GM23248 (cell line): ENCODE measurements at regions not wholly inside any gene's neighbourhood (a gene's known extent, or its start where the extent isn't known, plus 50 kb on each side); places are given as distances from the start of the nearest gene placed in this dataset.

Experiments used
- DNase-seq: peaks from one replicate; pipeline ENCODE4 v3.0.0-alpha.2; 2015
- H2AFZ ChIP-seq: fragments of 200-600 bp; sonication (generic); 2 replicates; pipeline ENCODE4 v1.6.1; 2016; ENCODE audit warnings: antibody characterized with exemption
- H3F3A ChIP-seq: fragments of 200-600 bp; sonication (generic); 2 replicates; pipeline ENCODE4 v1.6.1; 2016; ENCODE audit warnings: mild to moderate bottlenecking, antibody characterized with exemption, mixed run types; ENCODE audit not compliant: insufficient read depth
- H3K27ac ChIP-seq: fragments of 200-600 bp; sonication (generic); 2 replicates; pipeline ENCODE4 v1.5.1; 2016; ENCODE audit warnings: mild to moderate bottlenecking
- H3K27me3 ChIP-seq: fragments of 200-600 bp; sonication (generic); replicated peaks from 2 replicates; pipeline ENCODE4 v1.6.1; 2016; ENCODE audit warnings: mild to moderate bottlenecking; ENCODE audit not compliant: insufficient read depth
- H3K36me3 ChIP-seq: fragments of 200-600 bp; sonication (generic); 2 replicates; pipeline ENCODE4 v1.6.1; 2016; ENCODE audit warnings: low read depth, mild to moderate bottlenecking
- H3K4me1 ChIP-seq: fragments of 200-600 bp; sonication (generic); 2 replicates; pipeline ENCODE4 v1.6.1; 2016; ENCODE audit warnings: mild to moderate bottlenecking; ENCODE audit not compliant: insufficient read depth
- H3K4me2 ChIP-seq: fragments of 200-600 bp; sonication (generic); one replicate; pipeline ENCODE4 v1.6.1; 2016; ENCODE audit warnings: mild to moderate bottlenecking; ENCODE audit not compliant: unreplicated experiment
- H3K4me3 ChIP-seq: fragments of 200-600 bp; sonication (generic); 2 replicates; pipeline ENCODE4 v1.5.1; 2016; ENCODE audit warnings: mild to moderate bottlenecking
- H3K79me2 ChIP-seq: fragments of 200-600 bp; sonication (generic); 2 replicates; pipeline ENCODE4 v1.6.1; 2016; ENCODE audit warnings: mild to moderate bottlenecking; ENCODE audit not compliant: insufficient read depth
- H3K9ac ChIP-seq: fragments of 200-600 bp; sonication (generic); 2 replicates; pipeline ENCODE4 v1.6.1; 2016; ENCODE audit warnings: mild to moderate bottlenecking
- H3K9me2 ChIP-seq: fragments of 200-600 bp; sonication (generic); 2 replicates; pipeline ENCODE4 v1.6.1; 2016; ENCODE audit warnings: mixed run types, mild to moderate bottlenecking, moderate library complexity; ENCODE audit not compliant: insufficient read depth
- H3K9me3 ChIP-seq: fragments of 200-600 bp; sonication (generic); one replicate; pipeline ENCODE4 v1.6.1; 2017; ENCODE audit warnings: low read depth
- H4K20me1 ChIP-seq: fragments of 200-600 bp; sonication (generic); 2 replicates; pipeline ENCODE4 v1.6.0; 2016; ENCODE audit not compliant: insufficient read depth
- EZH2 ChIP-seq: fragments of 200-600 bp; sonication (generic); IDR thresholded peaks from 2 replicates; pipeline ENCODE4 v1.6.1; 2018; ENCODE audit warnings: antibody characterized with exemption, mild to moderate bottlenecking; ENCODE audit not compliant: insufficient read depth, poor library complexity, severe bottlenecking
- EZH2phosphoT487 ChIP-seq: fragments of 200-600 bp; sonication (generic); IDR thresholded peaks from 2 replicates; pipeline ENCODE4 v1.6.1; 2018; ENCODE audit warnings: antibody characterized with exemption, moderate library complexity, mild to moderate bottlenecking, low read depth; ENCODE audit not compliant: insufficient read depth
- WGBS, 2 experiments: methylation state at CpG; one replicate each; pipeline ENCODE4 v1.1.6; 2015 to 2017; ENCODE audit warnings: low lambda C conversion rate in 2 of 2, low coverage in 1 of 2; ENCODE audit errors: missing lambda C conversion rate in 2 of 2; 5-methylcytosine and 5-hydroxymethylcytosine counted together
- in situ Hi-C: fragments of 300-500 bp; cut with MboI; formaldehyde crosslinking; loops from 2 replicates; pipeline ENCODE4 v1.15.0; 2020

- no peak for TF ChIP-seq EZH2
- no peak for TF ChIP-seq EZH2phosphoT487
- no peak for DNase-seq
- H3K27ac ChIP-seq = no peak overlapping the region
- no peak overlapping the region for H3K4me2 ChIP-seq
- no peaks in the 10 kb centered on the region for H3K36me3 ChIP-seq
- in situ Hi-C loops = no loop called here
- no peak overlapping the region for H3K4me3 ChIP-seq
- no peaks in the 10 kb centered on the region for H3K9me2 ChIP-seq
- H3K79me2 ChIP-seq = no peaks in the 10 kb centered on the region
- H3K27me3 ChIP-seq = no peaks in the 10 kb centered on the region
- no peak overlapping the region for H2AFZ ChIP-seq
- 53 to 58% methylated on average over 3 of the region's 3 CpGs for WGBS, 2 experiments
- H3K9ac ChIP-seq = no peak overlapping the region
- no peaks in the 10 kb centered on the region for H3K4me1 ChIP-seq
- no peaks in the 10 kb centered on the region for H4K20me1 ChIP-seq
- no peaks in the 10 kb centered on the region for H3K9me3 ChIP-seq
- H3F3A ChIP-seq = no peaks in the 10 kb centered on the region
Measured at GRCh38 chr10:121025731-121026130, 174.6 kb downstream of the WDR11 start.

GRCh38 chr10:121027371-121027770, 176.2 kb downstream of the WDR11 start:
- no peaks in the 10 kb centered on the region for H3K4me1 ChIP-seq
- H3K9me2 ChIP-seq = no peaks in the 10 kb centered on the region
- no peaks in the 10 kb centered on the region for H3F3A ChIP-seq
- DNase-seq = no peak
- H3K27me3 ChIP-seq = no peaks in the 10 kb centered on the region
- no peaks in the 10 kb centered on the region for H4K20me1 ChIP-seq
- H3K4me3 ChIP-seq = no peak overlapping the region
- 3 to 9% methylated on average over 4 of the region's 4 CpGs for WGBS, 2 experiments
- H3K36me3 ChIP-seq = no peaks in the 10 kb centered on the region
- no peak overlapping the region for H3K4me2 ChIP-seq
- H3K79me2 ChIP-seq = no peaks in the 10 kb centered on the region
- no peak overlapping the region for H3K9ac ChIP-seq
- H2AFZ ChIP-seq = no peak overlapping the region
- H3K9me3 ChIP-seq = no peaks in the 10 kb centered on the region
- no peak overlapping the region for H3K27ac ChIP-seq
- in situ Hi-C loops = no loop called here
- TF ChIP-seq EZH2phosphoT487 (no peak), EZH2 (no peak)

- Histone ChIP-seq H3K4me3 (no peak overlapping the region), H3K9ac (no peak overlapping the region), H3K79me2 (no peaks in the 10 kb centered on the region), H3K27ac (no peak overlapping the region), H3K4me1 (no peaks in the 10 kb centered on the region), H3K4me2 (no peak overlapping the region), H2AFZ (no peak overlapping the region), H3K9me2 (no peaks in the 10 kb centered on the region), H3K36me3 (no peaks in the 10 kb centered on the region), H3F3A (no peaks in the 10 kb centered on the region), H4K20me1 (no peaks in the 10 kb centered on the region), H3K9me3 (no peaks in the 10 kb centered on the region), H3K27me3 (no peaks in the 10 kb centered on the region)
- no peak for DNase-seq
- no peak for TF ChIP-seq EZH2
- no peak for TF ChIP-seq EZH2phosphoT487
- 14 to 16% methylated on average over 3 of the region's 3 CpGs for WGBS, 2 experiments
- in situ Hi-C loops = no loop called here
Measured at GRCh38 chr10:121032460-121032859, 181.3 kb downstream of the WDR11 start.

- DNase-seq = no peak
- Histone ChIP-seq H3K9me2 (no peaks in the 10 kb centered on the region), H3K27me3 (no peaks in the 10 kb centered on the region), H3F3A (no peaks in the 10 kb centered on the region), H3K9me3 (no peaks in the 10 kb centered on the region), H3K4me3 (no peak overlapping the region), H3K27ac (no peak overlapping the region), H2AFZ (no peak overlapping the region), H4K20me1 (no peaks in the 10 kb centered on the region), H3K4me1 (no peaks in the 10 kb centered on the region), H3K4me2 (no peak overlapping the region), H3K36me3 (no peaks in the 10 kb centered on the region), H3K79me2 (no peaks in the 10 kb centered on the region), H3K9ac (no peak overlapping the region)
- in situ Hi-C loops = no loop called here
- WGBS, 2 experiments = 13 to 21% methylated on average over 3 of the region's 3 CpGs
- no peak for TF ChIP-seq EZH2phosphoT487
- TF ChIP-seq EZH2 = no peak
Measured at GRCh38 chr10:121033366-121033765, 182.2 kb downstream of the WDR11 start.

GRCh38 chr10:121036431-121036830, 185.3 kb downstream of the WDR11 start:
- H3K27me3 ChIP-seq = no peaks in the 10 kb centered on the region
- in situ Hi-C loops = no loop called here
- no peaks in the 10 kb centered on the region for H3K79me2 ChIP-seq
- H3K27ac ChIP-seq = no peak overlapping the region
- no peaks in the 10 kb centered on the region for H3K4me1 ChIP-seq
- H4K20me1 ChIP-seq = no peaks in the 10 kb centered on the region
- H3K36me3 ChIP-seq = no peaks in the 10 kb centered on the region
- H3K4me2 ChIP-seq = no peak overlapping the region
- no peaks in the 10 kb centered on the region for H3K9me2 ChIP-seq
- no peak overlapping the region for H3K4me3 ChIP-seq
- DNase-seq = no peak
- H3F3A ChIP-seq = no peaks in the 10 kb centered on the region
- no peak for TF ChIP-seq EZH2phosphoT487
- no peak for TF ChIP-seq EZH2
- H3K9me3 ChIP-seq = no peaks in the 10 kb centered on the region
- no peak overlapping the region for H2AFZ ChIP-seq
- no peak overlapping the region for H3K9ac ChIP-seq
- WGBS, 2 experiments = 6 to 10% methylated on average over 4 of the region's 4 CpGs
